ENCODE measurements at regions not wholly inside any gene's neighbourhood (a gene's known extent, or its start where the extent isn't known, plus 50 kb on each side); places are given as distances from the start of the nearest gene placed in this dataset.

- TF ChIP-seq CTCF (IDR thresholded peaks at IDR 0.05), result no peak
- TF ChIP-seq POLR2A (IDR thresholded peaks at IDR 0.05), result no peak
Observed at GRCh38 chr7:112989531-112989930, 97.1 kb downstream of the GPR85 start.
